HG03280 (cell line): ENCODE measurements at regions not wholly inside any gene's neighbourhood (a gene's known extent, or its start where the extent isn't known, plus 50 kb on each side); places are given as distances from the start of the nearest gene placed in this dataset.

ENCODE experiments used
- ATAC-seq: cut with Tn5 transposase; IDR thresholded peaks from one replicate; pipeline ENCODE4 v1.9.1; 2021; ENCODE audit warnings: mild to moderate bottlenecking, moderate library complexity; ENCODE audit not compliant: unreplicated experiment

GRCh38 chr13:89650226-89650625, 1697.3 kb upstream of the MIR17HG start:
- no peak for ATAC-seq

GRCh38 chr13:89660752-89661151, 1686.7 kb upstream of the MIR17HG start:
- ATAC-seq: no peak

- no peak for ATAC-seq
Observed at GRCh38 chr13:89673789-89674311, 1673.6 kb upstream of the MIR17HG start.

- ATAC-seq: no peak
Observed at GRCh38 chr13:89678466-89679121, 1668.9 kb upstream of the MIR17HG start.

GRCh38 chr13:89684896-89685295, 1662.6 kb upstream of the MIR17HG start:
- no peak for ATAC-seq

GRCh38 chr13:89686171-89686570, 1661.3 kb upstream of the MIR17HG start:
- ATAC-seq: no peak

GRCh38 chr13:89687066-89687465, 1660.4 kb upstream of the MIR17HG start:
- no peak for ATAC-seq

GRCh38 chr13:89688918-89689317, 1658.6 kb upstream of the MIR17HG start:
- ATAC-seq: no peak

GRCh38 chr13:89694451-89694850, 1653.0 kb upstream of the MIR17HG start:
- no peak for ATAC-seq

- ATAC-seq: no peak
Observed at GRCh38 chr13:89695343-89696257, 1651.9 kb upstream of the MIR17HG start.

GRCh38 chr13:89701913-89702312, 1645.6 kb upstream of the MIR17HG start:
- ATAC-seq: no peak

GRCh38 chr13:89704040-89704439, 1643.4 kb upstream of the MIR17HG start:
- no peak for ATAC-seq

- ATAC-seq: no peak
Observed at GRCh38 chr13:89708013-89708412, 1639.5 kb upstream of the MIR17HG start.

GRCh38 chr13:89721216-89721615, 1626.3 kb upstream of the MIR17HG start:
- no peak for ATAC-seq

- ATAC-seq: no peak
Observed at GRCh38 chr13:89726690-89727435, 1620.6 kb upstream of the MIR17HG start.

GRCh38 chr13:89733829-89734228, 1613.7 kb upstream of the MIR17HG start:
- ATAC-seq: no peak

GRCh38 chr13:89737051-89737450, 1610.4 kb upstream of the MIR17HG start:
- no peak for ATAC-seq

- ATAC-seq: no peak
Observed at GRCh38 chr13:89738072-89738471, 1609.4 kb upstream of the MIR17HG start.

GRCh38 chr13:89740994-89741685, 1606.3 kb upstream of the MIR17HG start:
- ATAC-seq: no peak

- ATAC-seq: no peak
Observed at GRCh38 chr13:89746554-89746953, 1600.9 kb upstream of the MIR17HG start.

GRCh38 chr13:89748716-89749115, 1598.8 kb upstream of the MIR17HG start:
- no peak for ATAC-seq
